ENCODE measurements at regions not wholly inside any gene's neighbourhood (a gene's known extent, or its start where the extent isn't known, plus 50 kb on each side); places are given as distances from the start of the nearest gene placed in this dataset.

DNA sequence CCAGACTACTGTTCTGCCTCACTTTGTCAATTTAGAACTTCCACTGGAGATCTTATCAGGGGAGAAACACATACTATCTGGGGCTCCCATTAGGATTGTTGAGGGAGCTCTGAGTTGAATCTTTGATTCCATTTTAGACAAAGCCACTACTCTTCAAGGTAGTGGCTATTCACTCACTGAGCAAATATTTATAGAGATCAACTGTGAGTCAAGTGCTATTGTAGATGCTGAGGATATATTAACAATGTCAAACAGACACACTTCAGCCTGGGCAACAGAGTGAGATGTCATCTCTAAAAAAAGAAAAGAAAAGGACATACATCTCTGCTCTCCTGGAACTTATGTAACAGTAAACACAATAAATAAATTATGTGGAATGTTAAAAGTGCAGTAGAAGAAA lies 315.3 kb downstream of the PTEN start:
- DNase-seq, result no peak

DNA sequence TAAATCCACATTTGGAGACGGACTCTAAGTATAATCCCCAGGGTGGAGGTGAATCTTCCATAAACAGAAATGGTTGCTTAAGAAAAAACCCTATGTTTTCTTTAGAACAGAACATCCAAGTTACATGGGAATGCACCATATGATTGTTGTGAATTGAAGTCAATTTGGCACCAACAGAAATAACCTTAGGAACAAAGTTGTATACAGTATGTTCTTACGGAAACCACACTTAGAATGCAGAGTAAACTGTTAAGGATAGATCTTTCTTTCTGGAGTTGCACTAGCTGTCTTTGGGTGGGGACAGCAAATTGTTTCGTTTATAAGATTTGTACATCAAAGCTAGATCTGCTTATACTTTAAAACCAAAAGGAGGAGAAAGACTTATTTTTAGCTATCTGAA lies 316.4 kb downstream of the PTEN start:
- DNase-seq, result no peak

GRCh38 chr10:88181902-88182600 lies 318.6 kb downstream of the PTEN start:
- DNase-seq, result no peak

DNA sequence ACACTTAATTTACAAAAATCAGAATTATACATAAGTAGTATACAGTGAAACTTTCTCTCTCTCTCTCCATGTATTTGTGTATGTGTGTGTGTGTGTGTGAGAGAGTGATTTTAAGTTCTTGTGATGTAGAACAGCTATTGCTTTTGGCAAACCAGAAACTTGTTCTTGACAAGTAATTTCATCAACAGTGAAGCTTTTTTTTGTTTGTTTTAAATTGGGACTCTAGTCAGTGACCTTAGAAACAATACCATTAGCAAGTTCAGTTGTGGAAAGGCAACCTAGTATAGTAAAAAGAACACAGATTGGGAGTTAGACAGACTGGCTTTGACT lies 319.1 kb downstream of the PTEN start:
- no peak for DNase-seq

DNA sequence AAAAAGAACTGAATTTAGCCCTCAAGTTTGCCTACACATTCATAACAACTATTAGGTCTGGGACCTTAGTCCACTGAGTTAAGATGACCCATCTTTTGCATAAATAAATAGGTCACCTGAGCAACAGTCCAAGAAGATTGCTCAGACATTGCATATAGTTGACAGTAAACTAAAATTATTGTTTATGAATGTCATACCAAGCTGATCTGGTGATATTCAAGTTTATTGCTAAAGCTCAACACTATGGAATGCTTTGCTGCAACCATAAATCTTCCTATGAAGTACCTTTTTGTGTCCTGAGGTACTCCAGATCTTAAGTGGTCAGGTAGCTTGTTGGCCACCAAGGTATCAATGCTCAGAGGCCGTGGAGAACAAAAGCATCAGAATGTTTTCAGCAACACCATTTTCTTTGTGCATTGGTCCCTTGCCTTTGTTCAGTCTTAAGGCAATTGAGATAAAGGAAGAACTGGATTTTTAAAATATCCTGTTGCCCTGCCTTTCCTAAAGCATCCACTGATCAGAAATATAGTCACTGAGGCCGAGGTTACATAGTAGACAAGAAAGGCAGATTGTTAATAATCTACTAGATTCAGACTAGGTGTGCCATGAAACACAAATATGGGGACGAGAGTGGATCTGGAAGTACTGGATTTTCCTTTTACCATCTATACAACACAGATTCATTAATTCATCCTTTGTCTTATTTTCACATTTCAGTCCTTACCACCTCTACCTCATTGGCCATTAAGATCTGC lies 321.3 kb downstream of the PTEN start:
- no peak for DNase-seq

DNA sequence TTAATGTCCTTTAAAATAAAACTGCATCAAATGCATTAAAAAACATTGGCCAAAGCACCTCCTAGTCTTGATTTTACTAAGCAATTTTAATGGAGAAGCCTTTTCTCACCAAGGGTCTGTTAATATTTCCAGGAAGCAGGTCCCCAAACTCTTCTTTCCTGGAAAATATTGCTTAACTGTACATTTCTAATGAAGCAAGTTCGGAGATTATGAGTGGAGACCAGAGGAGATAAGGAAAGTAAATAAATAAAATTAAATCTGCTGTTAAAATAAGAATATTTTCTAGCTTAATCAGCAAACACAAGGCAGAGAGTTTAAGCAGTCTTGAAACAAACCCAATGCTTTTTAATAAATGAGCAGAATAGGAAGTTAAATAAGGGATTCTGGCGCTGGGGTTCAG lies 322.4 kb downstream of the PTEN start:
- no peak for DNase-seq

DNA sequence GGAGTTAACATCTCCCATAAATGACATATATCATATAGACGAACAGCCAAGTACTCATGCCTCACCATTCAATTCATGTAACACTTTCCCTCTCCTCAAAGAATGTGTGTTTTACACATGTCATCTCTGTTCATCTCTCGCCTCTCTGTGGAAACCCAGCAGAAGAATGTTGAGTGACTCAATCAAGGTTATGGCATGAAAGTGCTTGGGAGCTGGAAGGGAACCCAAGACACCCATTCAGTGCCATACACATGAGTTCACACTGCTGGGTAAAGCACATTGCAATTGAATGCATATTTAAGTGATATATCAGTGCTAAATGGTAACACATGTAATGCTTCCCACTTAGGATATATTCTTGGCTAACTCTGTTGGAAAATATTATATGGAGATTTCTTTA lies 322.9 kb downstream of the PTEN start:
- no peak for DNase-seq

DNA sequence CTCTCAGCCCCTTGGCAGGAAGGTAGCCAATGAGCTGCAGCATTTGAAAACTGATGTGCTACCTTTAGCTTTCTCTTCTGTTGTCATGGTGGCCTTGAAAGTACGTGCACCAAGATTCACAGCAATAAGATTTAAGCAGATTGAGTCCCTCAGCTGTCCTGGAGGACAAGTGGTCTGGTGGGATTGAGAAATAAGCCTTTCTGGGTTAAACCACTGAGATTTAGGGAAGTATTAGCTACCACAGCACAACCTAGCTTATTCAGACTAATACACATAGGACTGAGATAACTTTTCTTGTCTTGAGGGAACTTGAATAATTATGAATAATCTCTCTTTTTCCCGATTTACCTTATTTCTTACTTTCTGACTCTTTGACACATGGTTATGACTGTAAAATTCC lies 324.0 kb downstream of the PTEN start:
- no peak for DNase-seq

DNA sequence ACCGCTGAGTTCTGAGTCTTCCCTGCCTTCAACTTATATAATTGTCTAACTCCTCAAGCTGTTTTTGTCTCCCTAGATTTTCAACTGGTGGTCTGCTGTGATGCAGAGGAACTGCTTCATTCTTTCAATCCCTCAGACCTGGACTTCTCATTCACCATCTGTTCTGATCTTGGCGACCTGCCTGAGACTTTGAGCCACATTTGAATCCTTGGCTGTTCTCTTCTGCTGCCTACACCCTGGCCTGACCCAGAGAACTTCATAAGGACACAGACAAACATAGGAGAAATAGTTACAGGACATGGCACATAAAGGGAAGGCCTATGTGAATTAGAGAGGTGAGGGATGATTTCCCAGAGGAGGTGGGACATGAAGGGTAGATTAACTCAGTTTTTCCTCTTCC lies 326.7 kb downstream of the PTEN start:
- no peak for DNase-seq

GRCh38 chr10:88190540-88191235 lies 327.3 kb downstream of the PTEN start:
- no peak for DNase-seq

DNA sequence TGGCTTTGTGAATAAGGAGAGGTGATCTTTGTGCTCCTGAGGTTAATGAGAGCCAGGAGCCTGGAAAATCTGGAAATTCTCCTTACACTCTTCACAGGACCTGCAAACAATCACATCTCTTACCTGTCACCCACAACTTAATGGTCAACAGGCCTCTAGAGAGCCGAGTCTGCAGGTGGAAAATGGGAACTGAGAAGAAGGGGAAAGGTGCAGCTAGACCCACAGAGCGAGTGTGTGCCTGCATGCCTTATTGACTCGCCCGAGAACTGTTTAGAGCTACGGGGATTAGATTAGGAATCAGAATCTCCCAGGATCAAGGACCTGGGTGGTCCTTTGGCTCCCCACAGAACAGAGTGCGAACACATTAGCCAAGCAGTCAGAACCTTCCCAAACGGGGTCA lies 329.6 kb downstream of the PTEN start:
- DNase-seq, result no peak

DNA sequence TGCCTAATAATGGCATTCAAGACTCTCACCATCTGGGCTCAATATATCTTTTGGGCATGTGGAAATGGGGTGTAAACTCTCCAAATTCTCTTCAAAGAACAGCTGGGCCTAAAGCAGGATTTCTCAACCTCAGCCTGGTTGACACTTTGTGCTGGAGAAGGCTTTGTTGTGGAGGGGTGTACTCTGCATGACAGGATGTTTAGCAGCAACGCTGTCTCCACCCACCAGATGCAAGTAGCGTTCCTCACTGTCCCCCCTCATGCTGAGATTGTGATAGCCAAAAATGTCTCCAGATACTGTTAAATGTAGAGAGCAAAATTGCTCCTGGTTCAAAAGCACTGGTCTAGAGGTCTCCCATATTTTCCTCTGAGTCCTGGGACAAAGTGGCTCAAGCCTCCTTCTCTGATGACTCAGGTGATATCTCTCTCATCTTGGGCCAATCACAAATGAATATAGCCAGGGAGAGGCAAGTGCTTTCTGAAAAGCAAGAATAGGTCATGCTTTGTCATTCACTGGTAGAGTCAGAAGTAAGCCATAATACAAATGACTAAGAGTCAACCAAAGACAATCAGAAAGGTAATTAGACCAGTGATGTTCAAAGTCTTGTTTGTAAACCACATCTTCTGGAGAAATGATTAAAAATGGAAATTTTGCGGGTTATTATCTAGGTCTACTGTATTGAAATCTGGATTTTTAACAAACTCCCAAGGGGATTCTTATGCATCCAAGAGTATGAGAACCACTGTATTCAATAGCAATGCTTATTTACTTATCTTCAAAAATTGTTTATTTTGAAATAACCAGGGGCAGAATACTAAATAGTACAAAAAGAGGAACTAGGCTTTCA lies 330.8 kb downstream of the PTEN start:
- no peak for DNase-seq

GRCh38 chr10:88194961-88195367 lies 331.5 kb downstream of the PTEN start:
- no peak for DNase-seq

DNA sequence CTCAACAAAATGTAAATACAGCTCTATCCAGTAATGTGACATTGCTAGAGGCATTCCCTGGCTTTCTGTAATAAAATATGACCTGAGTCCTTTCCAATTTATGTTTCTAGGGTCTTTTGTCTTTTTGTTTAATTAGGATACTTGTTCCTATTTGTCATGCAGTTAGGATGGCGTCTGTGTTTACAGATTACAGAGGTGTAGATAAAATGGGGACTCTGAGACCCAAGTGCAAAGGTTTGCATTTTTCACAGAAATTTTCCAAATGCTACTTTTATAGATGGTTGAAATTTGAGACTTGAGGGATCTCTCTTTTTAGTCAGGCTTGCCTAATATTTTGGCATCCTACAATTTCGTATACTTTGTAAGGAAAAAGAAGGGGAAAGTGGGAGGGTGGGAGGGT lies 332.4 kb downstream of the PTEN start:
- no peak for DNase-seq

DNA sequence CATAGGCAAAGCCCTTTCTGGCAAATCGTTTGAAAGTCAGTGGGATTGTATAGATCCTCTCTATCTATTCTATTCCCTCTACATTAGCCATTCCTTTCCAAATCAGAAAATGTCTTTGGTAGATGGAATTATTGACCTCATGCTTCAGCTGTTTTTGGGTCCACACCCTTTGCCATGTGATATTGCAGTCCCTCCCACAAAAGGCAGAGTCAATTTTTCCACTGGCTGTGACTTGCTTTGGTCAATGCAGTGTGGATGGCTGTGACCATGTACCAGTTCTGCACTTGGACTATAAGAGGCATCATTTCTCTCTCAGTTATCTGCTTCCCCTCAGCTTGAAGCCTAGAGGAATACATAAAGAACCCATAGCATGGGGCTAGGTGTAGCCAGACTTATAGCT lies 332.9 kb downstream of the PTEN start:
- DNase-seq, result no peak

GRCh38 chr10:88198023-88198422 lies 334.6 kb downstream of the PTEN start:
- DNase-seq, result no peak

- no peak for DNase-seq
Observed at GRCh38 chr10:88200312-88201032, 337.0 kb downstream of the PTEN start.

GRCh38 chr10:88205842-88206446 lies 342.5 kb downstream of the PTEN start:
- no peak for DNase-seq

GRCh38 chr10:88207121-88207546 lies 343.7 kb downstream of the PTEN start:
- peak; percentile 36 for DNase-seq

DNA sequence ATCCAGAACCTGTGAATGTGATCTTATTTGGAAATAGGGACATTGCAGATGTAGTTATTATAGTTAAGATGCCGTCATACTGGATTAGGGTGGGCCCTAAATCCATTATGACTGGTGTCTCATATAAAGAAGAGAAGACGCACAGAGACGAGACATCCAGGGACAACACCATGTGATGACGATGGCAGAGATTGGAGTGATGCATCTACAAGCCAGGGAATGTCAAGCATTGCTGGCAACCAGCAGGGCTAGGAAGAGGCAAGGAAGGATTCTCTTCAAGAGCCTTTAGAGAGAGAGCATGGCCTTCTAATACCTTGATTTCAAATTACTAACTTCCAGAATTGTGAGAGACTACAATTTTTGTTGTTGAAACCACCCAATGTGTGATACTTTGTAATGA lies 345.8 kb downstream of the PTEN start:
- no peak for DNase-seq

DNA sequence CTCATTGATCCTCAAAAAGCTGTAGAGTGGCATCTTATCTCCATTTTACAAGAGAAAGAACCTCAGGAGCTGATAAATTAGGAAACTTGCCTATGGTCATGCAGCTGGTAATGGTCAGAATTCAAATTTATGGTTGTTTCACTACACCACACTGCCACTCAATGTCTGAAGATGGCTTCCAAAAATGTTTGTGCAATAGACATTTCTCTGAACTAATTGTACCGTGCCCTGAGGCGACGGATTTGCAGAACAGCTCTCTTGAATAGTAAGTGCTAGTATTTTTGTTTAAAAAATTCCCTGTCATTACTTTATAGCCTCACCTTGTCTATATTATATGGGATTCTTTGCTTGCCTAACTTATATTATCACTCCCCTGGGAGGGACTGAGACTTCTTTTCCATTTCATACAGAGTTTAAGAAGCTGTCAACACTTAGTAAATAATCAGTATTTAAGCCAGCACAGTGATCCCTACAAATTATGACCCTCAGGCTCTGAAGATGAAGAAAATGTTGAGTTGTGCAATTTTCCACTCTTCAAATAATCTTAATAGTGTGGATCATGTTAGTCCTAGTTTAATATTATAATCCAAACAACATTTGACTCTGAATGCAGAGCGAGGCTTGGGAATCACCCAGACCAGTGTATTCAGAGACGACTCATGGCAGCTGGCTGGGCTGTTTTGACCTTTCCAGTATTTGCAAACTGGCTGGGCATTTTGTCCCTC lies 346.6 kb downstream of the PTEN start:
- no peak for DNase-seq

Data from NCI-H524 treated with DMSO at 0.1 percent for 48 hours (cell line).